GM21423 (cell line): ENCODE measurements at regions not wholly inside any gene's neighbourhood (a gene's known extent, or its start where the extent isn't known, plus 50 kb on each side); places are given as distances from the start of the nearest gene placed in this dataset.
"Not testable (repeated sequence)": the region's sequence is repeated elsewhere in the genome, so short reads cannot be mapped to it uniquely, and the experiment has no call there.

Source experiments
- ATAC-seq: cut with Tn5 transposase; IDR thresholded peaks from one replicate; pipeline ENCODE4 v1.9.1; 2021; ENCODE audit warnings: mild to moderate bottlenecking, moderate library complexity; ENCODE audit not compliant: unreplicated experiment

- ATAC-seq: no peak
Observed at GRCh38 chr12:87363497-87364084, 665.6 kb downstream of the C12orf50 start.

GRCh38 chr12:87349681-87350080 is 679.5 kb downstream of the C12orf50 start:
- ATAC-seq: no peak

GRCh38 chr12:87348071-87348470 is 681.1 kb downstream of the C12orf50 start:
- ATAC-seq: no peak

GRCh38 chr12:87344699-87345098 is 684.5 kb downstream of the C12orf50 start:
- ATAC-seq: no peak

- no peak for ATAC-seq
Observed at GRCh38 chr12:87338681-87339080, 690.5 kb downstream of the C12orf50 start.

GRCh38 chr12:87336814-87337336 is 692.3 kb downstream of the C12orf50 start:
- ATAC-seq: no peak

- ATAC-seq: no peak
Observed at GRCh38 chr12:87332987-87333726, 696.0 kb downstream of the C12orf50 start.

GRCh38 chr12:87330071-87330555 is 699.1 kb downstream of the C12orf50 start:
- ATAC-seq: not testable (repeated sequence)

- no peak for ATAC-seq
Observed at GRCh38 chr12:87329076-87329863, 699.9 kb downstream of the C12orf50 start.

- no peak for ATAC-seq
Observed at GRCh38 chr12:87323369-87323768, 705.8 kb downstream of the C12orf50 start.

GRCh38 chr12:87320724-87321123 is 708.5 kb downstream of the C12orf50 start:
- no peak for ATAC-seq

- ATAC-seq: no peak
Observed at GRCh38 chr12:87317302-87317701, 711.9 kb downstream of the C12orf50 start.

- peak; percentile 74 for ATAC-seq
Observed at GRCh38 chr12:87311206-87311605, 718.0 kb downstream of the C12orf50 start.

GRCh38 chr12:87310126-87310525 is 719.1 kb downstream of the C12orf50 start:
- ATAC-seq: no peak

- no peak for ATAC-seq
Observed at GRCh38 chr12:87305481-87305880, 723.7 kb downstream of the C12orf50 start.

- no peak for ATAC-seq
Observed at GRCh38 chr12:87304406-87304805, 724.8 kb downstream of the C12orf50 start.

- no peak for ATAC-seq
Observed at GRCh38 chr12:87303396-87304012, 725.7 kb downstream of the C12orf50 start.

GRCh38 chr12:87302126-87302745 is 727.0 kb downstream of the C12orf50 start:
- no peak for ATAC-seq

GRCh38 chr12:87290505-87290904 is 738.7 kb downstream of the C12orf50 start:
- no peak for ATAC-seq

GRCh38 chr12:87283886-87284285 is 745.3 kb downstream of the C12orf50 start:
- ATAC-seq: no peak

- ATAC-seq: no peak
Observed at GRCh38 chr12:87283111-87283510, 746.1 kb downstream of the C12orf50 start.
